HCT116 (cell line): ENCODE measurements at regions not wholly inside any gene's neighbourhood (a gene's known extent, or its start where the extent isn't known, plus 50 kb on each side); places are given as distances from the start of the nearest gene placed in this dataset.

Experiments used
- ATAC-seq: fragments of 200-7000 bp; cut with Tn5 transposase; 2 replicates; pipeline ENCODE4 v1.9.1; 2020; ENCODE audit warnings: mild to moderate bottlenecking, moderate library complexity
- BruUV-seq: library from RNA; stranded (reverse); fragments of 400-500 nt; replicated peaks from 2 replicates; lab custom pipeline; 2021; lab: Mats Ljungman, UMichigan
- CTCF ChIA-PET: fragments of 300-600 bp; sonication (Branson Sonifier 250); formaldehyde crosslinking; loops from one replicate; lab custom pipeline; 2021; ENCODE audit warnings: antibody characterized with exemption; lab: Charles Lee
- POLR2A ChIA-PET: fragments of 300-600, 350-600 bp; sonication (Branson Sonifier 250); formaldehyde crosslinking; loops from one replicate; lab custom pipeline; 2021; ENCODE audit warnings: antibody characterized with exemption; lab: Charles Lee
- RAD21 ChIA-PET, 2 experiments: fragments of 300-600 bp; sonication (Branson Sonifier 250); formaldehyde crosslinking; loops; one replicate each; lab custom pipeline; 2023; ENCODE audit warnings: low total read pairs in 2 of 2; ENCODE audit not compliant: uncharacterized antibody in 2 of 2, unreplicated experiment in 2 of 2, low non-redundant PET in 1 of 2; lab: Charles Lee
- DNase-seq: peaks from one replicate; pipeline ENCODE4 v3.0.0-alpha.2; 2010; ENCODE audit warnings: low read depth, low spot score
- H2AFZ ChIP-seq: fragments of 200-600 bp; shearing (Covaris generic), sonication (generic); 2 replicates; pipeline ENCODE4 v1.6.1; 2017; ENCODE audit warnings: low read depth, mixed run types, mixed read lengths, antibody characterized with exemption, low read length; ENCODE audit not compliant: poor library complexity, severe bottlenecking
- H3K27ac ChIP-seq: 2 replicates; pipeline ENCODE4 v1.5.1; 2012; ENCODE audit warnings: low read depth, low read length
- H3K27me3 ChIP-seq: fragments of 200-600 bp; sonication (generic); 2 replicates; pipeline ENCODE4 v1.6.1; 2016; ENCODE audit warnings: mixed run types, low read length, mixed read lengths; ENCODE audit not compliant: insufficient read depth
- H3K36me3 ChIP-seq, 2 experiments: fragments of 200-500 bp in 1 of 2; fragments of 200-600 bp in 1 of 2; sonication (Bioruptor generic) in 1 of 2; sonication (generic) in 1 of 2; 2 replicates each; pipeline versions ENCODE4 v1.5.1 to v1.6.1; 2014 to 2016; ENCODE audit warnings: low read length in 2 of 2, inconsistent platforms in 1 of 2, mixed read lengths in 1 of 2, mixed run types in 1 of 2; ENCODE audit not compliant: insufficient read depth in 2 of 2, control insufficient read depth in 1 of 2
- H3K4me1 ChIP-seq, 2 experiments: fragments of 200-600 bp in 1 of 2; sonication (generic) in 1 of 2; 2 replicates each; pipeline versions ENCODE4 v1.5.1 to v1.6.1; 2012 to 2017; ENCODE audit warnings: low read length in 2 of 2, inconsistent platforms in 1 of 2, mild to moderate bottlenecking in 1 of 2, mixed read lengths in 1 of 2, mixed run types in 1 of 2, moderate library complexity in 1 of 2; ENCODE audit not compliant: insufficient read depth in 2 of 2, control insufficient read depth in 1 of 2
- H3K4me2 ChIP-seq: fragments of 200-600 bp; sonication (generic); 2 replicates; pipeline ENCODE4 v1.6.1; 2017; ENCODE audit warnings: mixed run types, low read length, mixed read lengths
- H3K4me3 ChIP-seq, 2 experiments: fragments of 200-600 bp in 1 of 2; sonication (generic) in 1 of 2; replicated peaks in 1 of 2; 2 replicates each; pipeline ENCODE4 v1.5.1; 2011 to 2016; ENCODE audit warnings: low read length in 2 of 2, control low read depth in 1 of 2, low read depth in 1 of 2, mild to moderate bottlenecking in 1 of 2, mixed read lengths in 1 of 2, mixed run types in 1 of 2
- H3K79me2 ChIP-seq: fragments of 200-600 bp; sonication (generic); 2 replicates; pipeline ENCODE4 v1.6.1; 2017; ENCODE audit warnings: mild to moderate bottlenecking, mixed run types, low read length, moderate library complexity, mixed read lengths; ENCODE audit not compliant: insufficient read depth
- H3K9ac ChIP-seq: fragments of 200-600 bp; sonication (generic); 2 replicates; pipeline ENCODE4 v1.6.1; 2016; ENCODE audit warnings: low read length, mixed read lengths
- H3K9me2 ChIP-seq: fragments of 200-600 bp; sonication (generic), shearing (Covaris generic); 2 replicates; pipeline ENCODE4 v1.6.1; 2017; ENCODE audit warnings: mixed run types, mild to moderate bottlenecking, moderate library complexity; ENCODE audit not compliant: insufficient read depth
- H3K9me3 ChIP-seq, 2 experiments: fragments of 200-500 bp in 1 of 2; fragments of 200-600 bp in 1 of 2; sonication (Bioruptor generic) in 1 of 2; sonication (generic) in 1 of 2; 2 replicates each; pipeline ENCODE4 v1.6.1; 2014 to 2017; ENCODE audit warnings: low read length in 2 of 2, mixed read lengths in 2 of 2, inconsistent platforms in 1 of 2, low read depth in 1 of 2, mild to moderate bottlenecking in 1 of 2, mixed run types in 1 of 2, moderate library complexity in 1 of 2; ENCODE audit not compliant: control insufficient read depth in 1 of 2, insufficient read depth in 1 of 2
- H4K20me1 ChIP-seq: fragments of 200-600 bp; sonication (generic), shearing (Covaris generic); 2 replicates; pipeline ENCODE4 v1.6.1; 2017; ENCODE audit warnings: mixed run types, mild to moderate bottlenecking, moderate library complexity; ENCODE audit not compliant: insufficient read depth
- CBX3 ChIP-seq: IDR thresholded peaks from 2 replicates; pipeline ENCODE4 v1.6.1; 2012; ENCODE audit warnings: low read depth
- EGR1 ChIP-seq: IDR thresholded peaks from 2 replicates; pipeline ENCODE4 v1.6.1; 2012; ENCODE audit warnings: low read depth
- ELF1 ChIP-seq: IDR thresholded peaks from 2 replicates; pipeline ENCODE4 v1.6.1; 2012; ENCODE audit warnings: low read depth, borderline replicate concordance
- EZH2 ChIP-seq: fragments of 200-600 bp; sonication (generic); IDR thresholded peaks from 2 replicates; pipeline ENCODE4 v1.6.1; 2017; ENCODE audit warnings: antibody characterized with exemption, mixed run types
- EZH2phosphoT487 ChIP-seq: fragments of 200-600 bp; IDR thresholded peaks from 2 replicates; pipeline ENCODE4 v1.6.1; 2018; ENCODE audit warnings: antibody characterized with exemption, borderline replicate concordance
- FOSL1 ChIP-seq: IDR thresholded peaks from 2 replicates; pipeline ENCODE4 v1.6.1; 2012; ENCODE audit warnings: low read depth
- JUND ChIP-seq: IDR thresholded peaks from 2 replicates; pipeline ENCODE4 v1.6.1; 2012
- POLR2A ChIP-seq: IDR thresholded peaks from 2 replicates; pipeline ENCODE4 v1.7.0; 2011; ENCODE audit warnings: borderline replicate concordance; ENCODE audit not compliant: insufficient read depth, insufficient read length; ENCODE audit errors: extremely low read depth
- POLR2AphosphoS5 ChIP-seq: IDR thresholded peaks from 2 replicates; pipeline ENCODE4 v1.6.1; 2011; ENCODE audit warnings: mild to moderate bottlenecking, low read depth, low read length, moderate library complexity
- RAD21 ChIP-seq: IDR thresholded peaks from 2 replicates; pipeline ENCODE4 v1.6.1; 2012; ENCODE audit warnings: low read depth, mild to moderate bottlenecking
- SIN3A ChIP-seq: IDR thresholded peaks from 2 replicates; pipeline ENCODE4 v1.6.1; 2012; ENCODE audit warnings: low read depth
- SP1 ChIP-seq: IDR thresholded peaks from 2 replicates; pipeline ENCODE4 v1.6.1; 2012; ENCODE audit warnings: low read depth
- SRF ChIP-seq: IDR thresholded peaks from 2 replicates; pipeline ENCODE4 v1.6.1; 2012; ENCODE audit warnings: low read depth
- TCF7L2 ChIP-seq: IDR thresholded peaks from 2 replicates; pipeline ENCODE4 v1.7.0; 2011; ENCODE audit warnings: borderline replicate concordance, inconsistent platforms; ENCODE audit not compliant: insufficient read depth, insufficient read length; ENCODE audit errors: extremely low read depth
- YY1 ChIP-seq: IDR thresholded peaks from 2 replicates; pipeline ENCODE4 v1.6.1; 2011; ENCODE audit warnings: low read length, low read depth, moderate library complexity, mild to moderate bottlenecking; ENCODE audit not compliant: insufficient replicate concordance; ENCODE audit errors: extremely low read depth
- ZFX ChIP-seq: fragments of 450-650 bp; IDR thresholded peaks from 2 replicates; pipeline ENCODE4 v1.6.1; 2017
- ZNF274 ChIP-seq: fragments of 200-500 bp; sonication (Bioruptor generic); IDR thresholded peaks from 2 replicates; pipeline ENCODE4 v1.6.1; 2014; ENCODE audit warnings: mild to moderate bottlenecking, low read depth, low read length, inconsistent platforms
- intact Hi-C: fragments of 100-400 bp; cut with micrococcal nuclease; formaldehyde crosslinking; loops from 2 replicates; pipeline ENCODE4 v1.10.0; 2022
- TF ChIP-seq, protein P1 (sequence below): IDR thresholded peaks from 2 replicates; pipeline ENCODE4 v1.6.1; 2012
- TF ChIP-seq, protein P2 (sequence below): IDR thresholded peaks from 2 replicates; pipeline ENCODE4 v1.6.1; 2011; ENCODE audit warnings: mild to moderate bottlenecking, low read length, moderate library complexity; ENCODE audit not compliant: insufficient replicate concordance; ENCODE audit errors: extremely low read depth
- TF ChIP-seq, protein P3 (sequence below): IDR thresholded peaks from 2 replicates; pipeline ENCODE4 v1.6.1; 2012; ENCODE audit warnings: low read depth

DNA sequence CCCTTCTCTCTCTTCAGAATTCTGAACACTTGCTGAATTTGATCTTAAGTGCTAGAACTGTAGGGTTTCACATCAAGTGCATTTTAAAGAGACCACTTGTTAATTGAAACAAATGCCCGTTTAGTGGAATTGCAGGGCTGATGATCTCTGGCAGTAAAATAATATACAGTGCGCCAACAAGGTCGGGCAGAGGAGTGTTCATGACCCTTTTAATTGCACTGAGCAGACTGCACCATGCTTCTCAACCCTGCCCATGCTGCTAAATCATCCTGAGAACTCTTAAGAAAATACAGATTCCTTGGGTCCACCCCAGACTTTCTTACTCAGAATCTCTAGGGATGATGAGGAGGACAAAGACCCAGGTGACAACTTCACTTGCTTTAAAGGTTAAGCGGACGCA, 73.5 kb downstream of the SC5D start:
- Histone ChIP-seq H3K79me2 (no peaks in the 10 kb centered on the region), H3K4me2 (no peak overlapping the region), H3K9me3 (no peaks in the 10 kb centered on the region), H3K4me1 (no peaks in the 10 kb centered on the region), H3K27ac (no peak overlapping the region), H4K20me1 (no peaks in the 10 kb centered on the region), H3K4me3 (no peak overlapping the region), H2AFZ (no peak overlapping the region), H3K27me3 (peaks cover 12% of the 10 kb centered on the region; the same call in 1 of the 2 replicates), H3K9me2 (no peaks in the 10 kb centered on the region), H3K36me3 (no peaks in the 10 kb centered on the region), H3K9ac (no peak overlapping the region)
- DNase-seq (no peak), ATAC-seq (no peak)
- ChIA-PET RAD21 (no interaction called here), POLR2A (no interaction called here), CTCF (no interaction called here)
- no peak for TF ChIP-seq POLR2AphosphoS5
- TF ChIP-seq, protein P1, sequence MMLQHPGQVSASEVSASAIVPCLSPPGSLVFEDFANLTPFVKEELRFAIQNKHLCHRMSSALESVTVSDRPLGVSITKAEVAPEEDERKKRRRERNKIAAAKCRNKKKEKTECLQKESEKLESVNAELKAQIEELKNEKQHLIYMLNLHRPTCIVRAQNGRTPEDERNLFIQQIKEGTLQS = no peak
- TF ChIP-seq ZNF274 = no peak
- TF ChIP-seq EZH2 = no peak
- no peak for TF ChIP-seq SP1
- TF ChIP-seq TCF7L2 = no peak
- no peak for TF ChIP-seq ELF1
- no peak for TF ChIP-seq EZH2phosphoT487
- TF ChIP-seq, protein P2, sequence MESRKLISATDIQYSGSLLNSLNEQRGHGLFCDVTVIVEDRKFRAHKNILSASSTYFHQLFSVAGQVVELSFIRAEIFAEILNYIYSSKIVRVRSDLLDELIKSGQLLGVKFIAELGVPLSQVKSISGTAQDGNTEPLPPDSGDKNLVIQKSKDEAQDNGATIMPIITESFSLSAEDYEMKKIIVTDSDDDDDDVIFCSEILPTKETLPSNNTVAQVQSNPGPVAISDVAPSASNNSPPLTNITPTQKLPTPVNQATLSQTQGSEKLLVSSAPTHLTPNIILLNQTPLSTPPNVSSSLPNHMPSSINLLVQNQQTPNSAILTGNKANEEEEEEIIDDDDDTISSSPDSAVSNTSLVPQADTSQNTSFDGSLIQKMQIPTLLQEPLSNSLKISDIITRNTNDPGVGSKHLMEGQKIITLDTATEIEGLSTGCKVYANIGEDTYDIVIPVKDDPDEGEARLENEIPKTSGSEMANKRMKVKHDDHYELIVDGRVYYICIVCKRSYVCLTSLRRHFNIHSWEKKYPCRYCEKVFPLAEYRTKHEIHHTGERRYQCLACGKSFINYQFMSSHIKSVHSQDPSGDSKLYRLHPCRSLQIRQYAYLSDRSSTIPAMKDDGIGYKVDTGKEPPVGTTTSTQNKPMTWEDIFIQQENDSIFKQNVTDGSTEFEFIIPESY = no peak
- TF ChIP-seq ZFX = no peak
- no peak for TF ChIP-seq RAD21
- no peak for TF ChIP-seq JUND
- no peak for TF ChIP-seq SRF
- TF ChIP-seq, protein P3, sequence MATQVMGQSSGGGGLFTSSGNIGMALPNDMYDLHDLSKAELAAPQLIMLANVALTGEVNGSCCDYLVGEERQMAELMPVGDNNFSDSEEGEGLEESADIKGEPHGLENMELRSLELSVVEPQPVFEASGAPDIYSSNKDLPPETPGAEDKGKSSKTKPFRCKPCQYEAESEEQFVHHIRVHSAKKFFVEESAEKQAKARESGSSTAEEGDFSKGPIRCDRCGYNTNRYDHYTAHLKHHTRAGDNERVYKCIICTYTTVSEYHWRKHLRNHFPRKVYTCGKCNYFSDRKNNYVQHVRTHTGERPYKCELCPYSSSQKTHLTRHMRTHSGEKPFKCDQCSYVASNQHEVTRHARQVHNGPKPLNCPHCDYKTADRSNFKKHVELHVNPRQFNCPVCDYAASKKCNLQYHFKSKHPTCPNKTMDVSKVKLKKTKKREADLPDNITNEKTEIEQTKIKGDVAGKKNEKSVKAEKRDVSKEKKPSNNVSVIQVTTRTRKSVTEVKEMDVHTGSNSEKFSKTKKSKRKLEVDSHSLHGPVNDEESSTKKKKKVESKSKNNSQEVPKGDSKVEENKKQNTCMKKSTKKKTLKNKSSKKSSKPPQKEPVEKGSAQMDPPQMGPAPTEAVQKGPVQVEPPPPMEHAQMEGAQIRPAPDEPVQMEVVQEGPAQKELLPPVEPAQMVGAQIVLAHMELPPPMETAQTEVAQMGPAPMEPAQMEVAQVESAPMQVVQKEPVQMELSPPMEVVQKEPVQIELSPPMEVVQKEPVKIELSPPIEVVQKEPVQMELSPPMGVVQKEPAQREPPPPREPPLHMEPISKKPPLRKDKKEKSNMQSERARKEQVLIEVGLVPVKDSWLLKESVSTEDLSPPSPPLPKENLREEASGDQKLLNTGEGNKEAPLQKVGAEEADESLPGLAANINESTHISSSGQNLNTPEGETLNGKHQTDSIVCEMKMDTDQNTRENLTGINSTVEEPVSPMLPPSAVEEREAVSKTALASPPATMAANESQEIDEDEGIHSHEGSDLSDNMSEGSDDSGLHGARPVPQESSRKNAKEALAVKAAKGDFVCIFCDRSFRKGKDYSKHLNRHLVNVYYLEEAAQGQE = no peak
- TF ChIP-seq CBX3 = no peak
- no peak for TF ChIP-seq POLR2A
- no peak for TF ChIP-seq FOSL1
- no peak for TF ChIP-seq SIN3A
- no peak for TF ChIP-seq YY1
- TF ChIP-seq EGR1 = no peak
- intact Hi-C loops = no loop called here
- BruUV-seq = no TSS peak
